GM12891 (cell line): ENCODE measurements at regions not wholly inside any gene's neighbourhood (a gene's known extent, or its start where the extent isn't known, plus 50 kb on each side); places are given as distances from the start of the nearest gene placed in this dataset.

Experiments used
- POLR2A ChIP-seq: IDR thresholded peaks from 2 replicates; pipeline ENCODE4 v1.6.1; 2011; ENCODE audit warnings: low read depth, low read length, control low read depth
- POLR2AphosphoS5 ChIP-seq: IDR thresholded peaks from 2 replicates; pipeline ENCODE4 v1.6.1; 2011; ENCODE audit warnings: low read depth, low read length, control low read depth
- SPI1 ChIP-seq: IDR thresholded peaks from 2 replicates; pipeline ENCODE4 v1.6.1; 2011; ENCODE audit warnings: low read depth, low read length, control low read depth
- TAF1 ChIP-seq: IDR thresholded peaks from 2 replicates; pipeline ENCODE4 v1.6.1; 2011; ENCODE audit warnings: low read depth, low read length, control low read depth

DNA sequence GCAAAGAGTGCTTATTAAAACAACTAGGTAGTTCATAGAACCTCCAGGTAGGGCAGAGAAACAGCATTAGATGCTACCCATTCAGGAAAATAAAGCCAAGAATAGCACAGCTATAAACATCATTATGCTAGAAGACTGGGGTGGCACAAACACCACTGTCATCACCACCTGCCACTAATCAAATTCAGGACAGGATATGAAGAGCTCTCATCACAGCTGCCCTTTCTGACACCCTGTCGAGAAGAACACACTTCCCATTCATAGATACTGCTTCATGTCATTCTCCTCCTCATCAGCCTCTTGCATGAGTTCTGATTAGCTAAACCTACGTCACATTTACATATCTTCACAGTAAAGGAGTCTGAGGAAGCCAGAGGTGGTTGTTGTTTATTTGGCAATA is 692.3 kb upstream of the HS3ST1 start:
- TF ChIP-seq TAF1 (no peak), POLR2AphosphoS5 (no peak), POLR2A (no peak), SPI1 (no peak)
